ENCODE measurements at regions not wholly inside any gene's neighbourhood (a gene's known extent, or its start where the extent isn't known, plus 50 kb on each side); places are given as distances from the start of the nearest gene placed in this dataset.

DNA sequence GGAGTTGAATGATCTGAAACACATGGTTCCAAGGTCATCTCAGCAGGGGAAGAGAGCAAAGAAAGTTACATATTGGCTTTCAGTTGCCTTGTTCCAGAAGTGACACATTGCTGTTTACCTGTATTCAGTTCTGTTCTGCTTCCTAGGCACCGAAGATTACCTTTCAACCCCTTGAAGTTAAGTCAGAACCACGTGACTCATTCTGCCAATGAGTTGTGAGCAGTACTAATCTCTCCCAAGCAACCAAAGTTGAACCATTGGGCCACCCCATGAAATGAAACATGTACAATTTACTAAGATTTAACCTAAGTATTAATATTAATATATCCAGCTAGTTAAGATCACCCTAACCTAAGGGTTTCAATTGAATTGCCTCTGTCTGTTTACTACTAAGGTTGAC is 439.2 kb upstream of the MAF start:
- whole genome bisulfite sequencing (ENCODE audit: insufficient coverage), result 77% methylated on average over 2 of the region's 2 CpGs
- intact Hi-C loops (cut with micrococcal nuclease), result no loop called here
- H3K4me2 ChIP-seq (replicated peaks; ENCODE audit: low read depth, low read length, poor library complexity, severe bottlenecking), result no peak overlapping the region
- H3K4me1 ChIP-seq (ENCODE audit: control insufficient read depth in 2 of 2, insufficient read depth in 2 of 2, low read length in 2 of 2), result no peaks in the 10 kb centered on the region
- Mint-ChIP-seq H3K9me3 (ENCODE audit: insufficient read depth) (no peaks in the 10 kb centered on the region), H3K4me1 (no peaks in the 10 kb centered on the region), H3K27ac (no peak overlapping the region), H3K4me3 (no peak overlapping the region), H3K27me3 (peaks cover 9% of the 10 kb centered on the region)
- peaks cover 0 to 2% (median 0%) of the 10 kb centered on the region in 3 donors for H3K9me3 ChIP-seq (ENCODE audit: control extremely low read depth in 1 of 3, control insufficient read depth in 2 of 3, insufficient read depth in 1 of 3, low read length in 2 of 3)
- ATAC-seq (ENCODE audit: low read depth), result no peak
- no peaks in the 10 kb centered on the region for H3K79me2 ChIP-seq (ENCODE audit: control insufficient read depth, insufficient read depth, low read length)
- H3K36me3 ChIP-seq (replicated peaks in 1 of 2; ENCODE audit: control extremely low read depth in 1 of 2, control insufficient read depth in 1 of 2, extremely low read depth in 1 of 2, insufficient read depth in 2 of 2, low read length in 1 of 2), result no peaks in the 10 kb centered on the region
- ChIA-PET POLR2A (no interaction called here), CTCF (no interaction called here)
- no peak for DNase-seq
- TF ChIP-seq, protein P1, sequence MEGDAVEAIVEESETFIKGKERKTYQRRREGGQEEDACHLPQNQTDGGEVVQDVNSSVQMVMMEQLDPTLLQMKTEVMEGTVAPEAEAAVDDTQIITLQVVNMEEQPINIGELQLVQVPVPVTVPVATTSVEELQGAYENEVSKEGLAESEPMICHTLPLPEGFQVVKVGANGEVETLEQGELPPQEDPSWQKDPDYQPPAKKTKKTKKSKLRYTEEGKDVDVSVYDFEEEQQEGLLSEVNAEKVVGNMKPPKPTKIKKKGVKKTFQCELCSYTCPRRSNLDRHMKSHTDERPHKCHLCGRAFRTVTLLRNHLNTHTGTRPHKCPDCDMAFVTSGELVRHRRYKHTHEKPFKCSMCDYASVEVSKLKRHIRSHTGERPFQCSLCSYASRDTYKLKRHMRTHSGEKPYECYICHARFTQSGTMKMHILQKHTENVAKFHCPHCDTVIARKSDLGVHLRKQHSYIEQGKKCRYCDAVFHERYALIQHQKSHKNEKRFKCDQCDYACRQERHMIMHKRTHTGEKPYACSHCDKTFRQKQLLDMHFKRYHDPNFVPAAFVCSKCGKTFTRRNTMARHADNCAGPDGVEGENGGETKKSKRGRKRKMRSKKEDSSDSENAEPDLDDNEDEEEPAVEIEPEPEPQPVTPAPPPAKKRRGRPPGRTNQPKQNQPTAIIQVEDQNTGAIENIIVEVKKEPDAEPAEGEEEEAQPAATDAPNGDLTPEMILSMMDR (IDR thresholded peaks at IDR 0.05), result no peak
- TF ChIP-seq EZH2 (IDR thresholded peaks at IDR 0.05; ENCODE audit: borderline replicate concordance, insufficient read depth, low read depth, low read length, poor library complexity, severe bottlenecking), result no peak
- H3K9ac ChIP-seq (ENCODE audit: low read length), result no peak overlapping the region
- H4K20me1 ChIP-seq (ENCODE audit: control insufficient read depth, insufficient read depth, low read length, poor library complexity, severe bottlenecking), result no peaks in the 10 kb centered on the region
- no peak overlapping the region for H3K27ac ChIP-seq (ENCODE audit: low read length in 2 of 2)
- peaks cover 0 to 4% (median 0%) of the 10 kb centered on the region in 4 experiments for H3K27me3 ChIP-seq (replicated peaks in 1 of 4; ENCODE audit: control extremely low read depth in 1 of 4, control insufficient read depth in 3 of 4, insufficient read depth in 4 of 4, low read length in 3 of 4)
- no peak overlapping the region for H3K4me3 ChIP-seq (ENCODE audit: control extremely low read depth in 1 of 5, extremely low read depth in 1 of 5, insufficient read depth in 1 of 5, low read depth in 2 of 5, low read length in 4 of 5)
- H2AFZ ChIP-seq (ENCODE audit: insufficient read depth, low read depth, low read length, poor library complexity, severe bottlenecking), result no peak overlapping the region

DNA sequence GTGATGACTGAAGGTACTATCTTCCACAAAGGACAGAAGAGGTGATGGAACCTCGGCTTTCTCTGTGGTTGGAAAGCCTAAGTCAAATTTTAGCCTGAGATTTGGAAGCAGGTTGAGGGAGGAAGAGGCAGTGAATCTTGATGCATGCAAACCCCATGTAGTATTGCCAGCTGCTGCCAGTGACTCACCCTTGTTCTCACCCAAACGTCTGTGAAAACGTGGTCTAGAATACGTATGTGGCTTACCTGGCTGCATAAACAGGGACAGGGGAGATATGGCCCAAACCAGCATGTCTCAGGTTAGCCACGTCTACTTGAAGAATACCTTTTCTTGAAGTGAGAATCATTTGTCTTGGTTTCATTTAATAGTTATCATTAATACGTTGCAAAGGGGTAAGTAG is 438.0 kb upstream of the MAF start:
- Histone ChIP-seq H3K4me3 (ENCODE audit: control extremely low read depth in 1 of 5, extremely low read depth in 1 of 5, insufficient read depth in 1 of 5, low read depth in 2 of 5, low read length in 4 of 5) (no peak overlapping the region), H2AFZ (ENCODE audit: insufficient read depth, low read depth, low read length, poor library complexity, severe bottlenecking) (no peak overlapping the region), H4K20me1 (ENCODE audit: control insufficient read depth, insufficient read depth, low read length, poor library complexity, severe bottlenecking) (no peaks in the 10 kb centered on the region), H3K9ac (ENCODE audit: low read length) (no peak overlapping the region), H3K4me1 (ENCODE audit: control insufficient read depth in 2 of 2, insufficient read depth in 2 of 2, low read length in 2 of 2) (no peaks in the 10 kb centered on the region), H3K36me3 (replicated peaks in 1 of 2; ENCODE audit: control extremely low read depth in 1 of 2, control insufficient read depth in 1 of 2, extremely low read depth in 1 of 2, insufficient read depth in 2 of 2, low read length in 1 of 2) (no peaks in the 10 kb centered on the region), H3K9me3 (ENCODE audit: control extremely low read depth in 1 of 3, control insufficient read depth in 2 of 3, insufficient read depth in 1 of 3, low read length in 2 of 3) (peaks cover 0 to 2% (median 0%) of the 10 kb centered on the region in 3 donors), H3K27me3 (replicated peaks in 1 of 4; ENCODE audit: control extremely low read depth in 1 of 4, control insufficient read depth in 3 of 4, insufficient read depth in 4 of 4, low read length in 3 of 4) (peaks cover 0 to 3% (median 0%) of the 10 kb centered on the region in 4 experiments), H3K79me2 (ENCODE audit: control insufficient read depth, insufficient read depth, low read length) (no peaks in the 10 kb centered on the region), H3K4me2 (replicated peaks; ENCODE audit: low read depth, low read length, poor library complexity, severe bottlenecking) (no peak overlapping the region), H3K27ac (ENCODE audit: low read length in 2 of 2) (no peak overlapping the region)
- peaks cover 9% of the 10 kb centered on the region for H3K27me3 Mint-ChIP-seq
- TF ChIP-seq EZH2 (IDR thresholded peaks at IDR 0.05; ENCODE audit: borderline replicate concordance, insufficient read depth, low read depth, low read length, poor library complexity, severe bottlenecking), result no peak
- H3K9me3 Mint-ChIP-seq (ENCODE audit: insufficient read depth), result peaks cover 4% of the 10 kb centered on the region
- no peaks in the 10 kb centered on the region for H3K4me1 Mint-ChIP-seq
- intact Hi-C loops (cut with micrococcal nuclease), result no loop called here
- ATAC-seq (ENCODE audit: low read depth) (no peak), DNase-seq (no peak)
- no peak overlapping the region for H3K27ac Mint-ChIP-seq
- H3K4me3 Mint-ChIP-seq, result no peak overlapping the region
- WGBS (ENCODE audit: insufficient coverage), result 84% methylated on average over 5 of the region's 6 CpGs
- CTCF ChIA-PET, result no interaction called here
- POLR2A ChIA-PET, result no interaction called here
